ENCODE measurements at regions not wholly inside any gene's neighbourhood (a gene's known extent, or its start where the extent isn't known, plus 50 kb on each side); places are given as distances from the start of the nearest gene placed in this dataset.

- H3K36me3 Mint-ChIP-seq (ENCODE audit: insufficient read depth) = peaks cover 3% of the 10 kb centered on the region
- peaks cover 0 to 13% of the 10 kb centered on the region in 2 donors for H3K27me3 Mint-ChIP-seq
- ATAC-seq (replicated peaks) (no peak), DNase-seq (no peak)
- H3K27ac Mint-ChIP-seq = no peak overlapping the region
- H3K9me3 Mint-ChIP-seq = peaks cover 0 to 2% of the 10 kb centered on the region in 2 donors
- H3K4me3 Mint-ChIP-seq = no peak overlapping the region
- H3K4me1 Mint-ChIP-seq (ENCODE audit: low read depth in 2 of 2) = no peaks in the 10 kb centered on the region
Observed at GRCh38 chr6:56348578-56348977, 101.2 kb upstream of the COL21A1 start.

GRCh38 chr6:56347526-56347925, 100.1 kb upstream of the COL21A1 start:
- Mint-ChIP-seq H3K4me3 (no peak overlapping the region), H3K27me3 (peaks cover 0 to 13% of the 10 kb centered on the region in 2 donors), H3K4me1 (ENCODE audit: low read depth in 2 of 2) (no peaks in the 10 kb centered on the region), H3K36me3 (ENCODE audit: insufficient read depth) (no peaks in the 10 kb centered on the region), H3K27ac (no peak overlapping the region), H3K9me3 (peaks cover 0 to 2% of the 10 kb centered on the region in 2 donors)
- DNase-seq (no peak), ATAC-seq (replicated peaks) (no peak)

GRCh38 chr6:56346958-56347357, 99.6 kb upstream of the COL21A1 start:
- H3K27ac Mint-ChIP-seq = no peak overlapping the region
- DNase-seq = no peak
- H3K4me1 Mint-ChIP-seq (ENCODE audit: low read depth in 2 of 2) = no peaks in the 10 kb centered on the region
- no peak overlapping the region for H3K4me3 Mint-ChIP-seq
- peaks cover 0 to 2% of the 10 kb centered on the region in 2 donors for H3K9me3 Mint-ChIP-seq
- no peak for ATAC-seq (replicated peaks)
- no peaks in the 10 kb centered on the region for H3K36me3 Mint-ChIP-seq (ENCODE audit: insufficient read depth)
- H3K27me3 Mint-ChIP-seq = peaks cover 0 to 13% of the 10 kb centered on the region in 2 donors

- Mint-ChIP-seq H3K4me3 (no peak overlapping the region), H3K36me3 (ENCODE audit: insufficient read depth) (no peaks in the 10 kb centered on the region), H3K4me1 (ENCODE audit: low read depth in 2 of 2) (no peaks in the 10 kb centered on the region), H3K27ac (no peak overlapping the region), H3K9me3 (peaks cover 0 to 2% of the 10 kb centered on the region in 2 donors), H3K27me3 (peaks cover 0 to 13% of the 10 kb centered on the region in 2 donors)
- DNase-seq = no peak
- no peak for ATAC-seq (replicated peaks)
Observed at GRCh38 chr6:56345376-56345995, 98.1 kb upstream of the COL21A1 start.

- Mint-ChIP-seq H3K9me3 (peaks cover 0 to 2% of the 10 kb centered on the region in 2 donors), H3K4me3 (no peak overlapping the region), H3K27me3 (peaks cover 0 to 13% of the 10 kb centered on the region in 2 donors), H3K27ac (no peak overlapping the region), H3K4me1 (ENCODE audit: low read depth in 2 of 2) (no peaks in the 10 kb centered on the region), H3K36me3 (ENCODE audit: insufficient read depth) (no peaks in the 10 kb centered on the region)
- ATAC-seq (replicated peaks) = no peak
- no peak for DNase-seq
Observed at GRCh38 chr6:56343295-56343694, 95.9 kb upstream of the COL21A1 start.

GRCh38 chr6:56339524-56339923, 92.1 kb upstream of the COL21A1 start:
- DNase-seq (no peak), ATAC-seq (replicated peaks) (no peak)
- Mint-ChIP-seq H3K4me1 (ENCODE audit: low read depth in 2 of 2) (no peaks in the 10 kb centered on the region), H3K27me3 (no peaks in the 10 kb centered on the region), H3K27ac (no peak overlapping the region), H3K9me3 (peaks cover 0 to 2% of the 10 kb centered on the region in 2 donors), H3K36me3 (ENCODE audit: insufficient read depth) (no peaks in the 10 kb centered on the region), H3K4me3 (no peak overlapping the region)

- no peak for DNase-seq
- Mint-ChIP-seq H3K27ac (no peak overlapping the region), H3K4me3 (no peak overlapping the region), H3K27me3 (no peaks in the 10 kb centered on the region), H3K9me3 (peaks cover 3 to 7% of the 10 kb centered on the region in 2 donors), H3K36me3 (ENCODE audit: insufficient read depth) (no peaks in the 10 kb centered on the region), H3K4me1 (ENCODE audit: low read depth in 2 of 2) (no peaks in the 10 kb centered on the region)
- no peak for ATAC-seq (replicated peaks)
Observed at GRCh38 chr6:56335726-56336125, 88.3 kb upstream of the COL21A1 start.

- H3K4me3 Mint-ChIP-seq = no peak overlapping the region
Observed at GRCh38 chr6:56334937-56335336, 87.6 kb upstream of the COL21A1 start.

GRCh38 chr6:56329271-56330050, 82.1 kb upstream of the COL21A1 start:
- Mint-ChIP-seq H3K36me3 (ENCODE audit: insufficient read depth) (no peaks in the 10 kb centered on the region), H3K27ac (no peak overlapping the region), H3K4me1 (ENCODE audit: low read depth in 2 of 2) (no peaks in the 10 kb centered on the region), H3K4me3 (no peak overlapping the region), H3K9me3 (peaks cover 2 to 7% of the 10 kb centered on the region in 2 donors), H3K27me3 (no peaks in the 10 kb centered on the region)
- ATAC-seq (replicated peaks) = no peak
- no peak for DNase-seq

More at GRCh38 chr6:56334937-56335336, 87.6 kb upstream of the COL21A1 start:
- Mint-ChIP-seq H3K9me3 (peaks cover 3 to 7% of the 10 kb centered on the region in 2 donors), H3K4me1 (ENCODE audit: low read depth in 2 of 2) (no peaks in the 10 kb centered on the region), H3K27ac (no peak overlapping the region), H3K36me3 (ENCODE audit: insufficient read depth) (no peaks in the 10 kb centered on the region), H3K27me3 (no peaks in the 10 kb centered on the region)
- ATAC-seq (replicated peaks) (no peak), DNase-seq (no peak)

GRCh38 chr6:56328728-56329090, 81.3 kb upstream of the COL21A1 start:
- Mint-ChIP-seq H3K4me3 (no peak overlapping the region), H3K27ac (no peak overlapping the region), H3K27me3 (no peaks in the 10 kb centered on the region), H3K9me3 (peaks cover under 1 to 3% of the 10 kb centered on the region in 2 donors), H3K36me3 (ENCODE audit: insufficient read depth) (no peaks in the 10 kb centered on the region), H3K4me1 (ENCODE audit: low read depth in 2 of 2) (no peaks in the 10 kb centered on the region)
- no peak for DNase-seq
- no peak for ATAC-seq (replicated peaks)

- H3K4me3 Mint-ChIP-seq = no peak overlapping the region
- no peak for DNase-seq
- H3K9me3 Mint-ChIP-seq = no peaks in the 10 kb centered on the region
Observed at GRCh38 chr6:56327946-56328727, 80.8 kb upstream of the COL21A1 start.

GRCh38 chr6:56324396-56324795, 77.0 kb upstream of the COL21A1 start:
- ATAC-seq (replicated peaks) (no peak), DNase-seq (no peak)
- no peak overlapping the region for H3K27ac Mint-ChIP-seq
- no peak overlapping the region for H3K4me3 Mint-ChIP-seq
- H3K36me3 Mint-ChIP-seq (ENCODE audit: insufficient read depth) = no peaks in the 10 kb centered on the region
- H3K9me3 Mint-ChIP-seq = peaks cover 0 to 6% of the 10 kb centered on the region in 2 donors
- no peaks in the 10 kb centered on the region for H3K4me1 Mint-ChIP-seq (ENCODE audit: low read depth in 2 of 2)
- H3K27me3 Mint-ChIP-seq = no peaks in the 10 kb centered on the region

More at GRCh38 chr6:56327946-56328727, 80.8 kb upstream of the COL21A1 start:
- Mint-ChIP-seq H3K27ac (no peak overlapping the region), H3K27me3 (no peaks in the 10 kb centered on the region), H3K4me1 (ENCODE audit: low read depth in 2 of 2) (no peaks in the 10 kb centered on the region), H3K36me3 (ENCODE audit: insufficient read depth) (no peaks in the 10 kb centered on the region)
- ATAC-seq (replicated peaks) = no peak

- H3K27me3 Mint-ChIP-seq = no peaks in the 10 kb centered on the region
Observed at GRCh38 chr6:56318851-56319250, 71.5 kb upstream of the COL21A1 start.

More at GRCh38 chr6:56318851-56319250, 71.5 kb upstream of the COL21A1 start:
- no peak for ATAC-seq (replicated peaks)
- Mint-ChIP-seq H3K36me3 (ENCODE audit: insufficient read depth) (no peaks in the 10 kb centered on the region), H3K27ac (no peak overlapping the region), H3K9me3 (peaks cover 0 to 6% of the 10 kb centered on the region in 2 donors), H3K4me3 (no peak overlapping the region), H3K4me1 (ENCODE audit: low read depth in 2 of 2) (no peaks in the 10 kb centered on the region)
- DNase-seq = no peak

All from effector memory CD8-positive, alpha-beta T cell (primary cell).